Adrenal gland (tissue), 9 donors: ENCODE measurements at regions not wholly inside any gene's neighbourhood (a gene's known extent, or its start where the extent isn't known, plus 50 kb on each side); places are given as distances from the start of the nearest gene placed in this dataset.

Experiments
- DNase-seq, 7 donors: peaks; one replicate each; pipeline ENCODE4 v3.0.0-alpha.2; 2019 to 2020
- H3K27ac ChIP-seq, 5 donors: fragments of 200-600 bp; sonication (generic) in 4 of 5; 1 replicate in 3 of 5; 2 replicates in 2 of 5; pipeline versions ENCODE4 v1.5.1 to v1.8.0; 2016 to 2020; ENCODE audit warnings: mild to moderate bottlenecking in 1 of 5
- H3K27me3 ChIP-seq: fragments of 200-600 bp; 2 replicates; pipeline ENCODE4 v1.8.0; 2021
- H3K36me3 ChIP-seq, 2 donors: fragments of 200-600 bp; replicated peaks in 1 of 2; 1 replicate in 1 of 2; 2 replicates in 1 of 2; pipeline versions ENCODE4 v1.5.1 to v1.8.0; 2018 to 2022
- H3K4me1 ChIP-seq, 2 donors: fragments of 200-600 bp; replicated peaks in 1 of 2; 1 replicate in 1 of 2; 2 replicates in 1 of 2; pipeline versions ENCODE4 v1.5.1 to v1.8.0; 2018 to 2021
- H3K4me3 ChIP-seq, 4 donors: fragments of 200-600 bp; sonication (generic) in 3 of 4; one replicate each; pipeline ENCODE4 v1.5.1; 2016 to 2018
- H3K9me3 ChIP-seq, 3 donors: fragments of 200-600 bp; sonication (generic) in 1 of 3; replicated peaks in 1 of 3; 1 replicate in 2 of 3; 2 replicates in 1 of 3; pipeline versions ENCODE4 v1.5.1 to v1.8.0; 2016 to 2021
- POLR2A ChIP-seq, 2 donors: fragments of 450-650 bp; IDR thresholded peaks; one replicate each; pipeline ENCODE4 v1.6.1; 2017; ENCODE audit warnings: antibody characterized with exemption in 2 of 2, mild to moderate bottlenecking in 2 of 2, moderate library complexity in 1 of 2
- WGBS, 4 donors: extraction: QIAGEN DNeasy Blood & Tissue Kit in 2 of 4; methylation state at CpG; one replicate each; pipeline versions ENCODE4 v1.1.5 to v1.1.7; 2013 to 2017; 5-methylcytosine and 5-hydroxymethylcytosine counted together
- intact Hi-C, 2 donors: fragments of 100-400 bp; cut with DNase I; formaldehyde crosslinking; loops; one replicate each; pipeline versions ENCODE4 v1.14.1 to v1.15.0; 2022 to 2023
- TF ChIP-seq, protein P1 (sequence below), 6 experiments: fragments of 450-650 bp in 4 of 6; fragments of 200-600 bp in 2 of 6; sonication (generic) in 1 of 6; IDR thresholded peaks; 1 replicate in 5 of 6; 2 replicates in 1 of 6; pipeline versions ENCODE4 v1.5.1 to v1.8.0; 2016 to 2021; ENCODE audit warnings: antibody characterized with exemption in 6 of 6, mild to moderate bottlenecking in 2 of 6, moderate library complexity in 1 of 6
- donor health status: healthy with polysubstance abuse.
- donor health status: Bipolar disorder and iron deficiency.
- donor health status: DM: yes; HTN: yes; CAD: no.
- donor health status: DM: no; HTN: no; CAD: no.
- donor health status: DM: no; HTN: no; CAD: no.

DNA sequence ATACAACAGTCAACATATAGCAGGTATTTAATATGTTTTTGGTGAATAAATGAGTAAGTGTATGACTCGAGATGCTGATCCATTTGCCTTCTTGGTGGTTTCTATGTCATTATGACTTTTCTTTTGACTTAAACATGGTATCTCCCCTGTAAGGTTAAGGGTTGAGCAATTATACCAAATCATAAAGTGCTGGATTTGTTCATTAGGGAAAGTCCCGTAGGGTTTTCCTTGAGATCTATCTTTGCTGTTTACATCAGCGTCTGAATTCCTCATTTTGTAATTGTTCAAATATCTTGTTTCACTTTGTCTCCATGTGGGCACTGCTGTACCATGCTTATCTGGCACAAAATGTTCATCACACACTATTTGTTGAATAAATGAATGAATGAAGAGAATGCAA lies 562.6 kb downstream of the EDEM1 start:
- no peak overlapping the region for H3K4me3 ChIP-seq
- no peak overlapping the region for H3K27ac ChIP-seq
- H3K36me3 ChIP-seq = no peaks in the 10 kb centered on the region
- no peak for DNase-seq
- no peaks in the 10 kb centered on the region for H3K27me3 ChIP-seq
- intact Hi-C loops = no loop called here
- H3K4me1 ChIP-seq = no peaks in the 10 kb centered on the region
- 56 to 72% (median 60%) methylated on average over 3 of the region's 3 CpGs for WGBS, 4 donors
- TF ChIP-seq POLR2A (IDR thresholded peaks at IDR 0.05) = no peak
- TF ChIP-seq, protein P1, sequence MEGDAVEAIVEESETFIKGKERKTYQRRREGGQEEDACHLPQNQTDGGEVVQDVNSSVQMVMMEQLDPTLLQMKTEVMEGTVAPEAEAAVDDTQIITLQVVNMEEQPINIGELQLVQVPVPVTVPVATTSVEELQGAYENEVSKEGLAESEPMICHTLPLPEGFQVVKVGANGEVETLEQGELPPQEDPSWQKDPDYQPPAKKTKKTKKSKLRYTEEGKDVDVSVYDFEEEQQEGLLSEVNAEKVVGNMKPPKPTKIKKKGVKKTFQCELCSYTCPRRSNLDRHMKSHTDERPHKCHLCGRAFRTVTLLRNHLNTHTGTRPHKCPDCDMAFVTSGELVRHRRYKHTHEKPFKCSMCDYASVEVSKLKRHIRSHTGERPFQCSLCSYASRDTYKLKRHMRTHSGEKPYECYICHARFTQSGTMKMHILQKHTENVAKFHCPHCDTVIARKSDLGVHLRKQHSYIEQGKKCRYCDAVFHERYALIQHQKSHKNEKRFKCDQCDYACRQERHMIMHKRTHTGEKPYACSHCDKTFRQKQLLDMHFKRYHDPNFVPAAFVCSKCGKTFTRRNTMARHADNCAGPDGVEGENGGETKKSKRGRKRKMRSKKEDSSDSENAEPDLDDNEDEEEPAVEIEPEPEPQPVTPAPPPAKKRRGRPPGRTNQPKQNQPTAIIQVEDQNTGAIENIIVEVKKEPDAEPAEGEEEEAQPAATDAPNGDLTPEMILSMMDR (IDR thresholded peaks at IDR 0.05) = no peak
- H3K9me3 ChIP-seq = no peaks in the 10 kb centered on the region

DNA sequence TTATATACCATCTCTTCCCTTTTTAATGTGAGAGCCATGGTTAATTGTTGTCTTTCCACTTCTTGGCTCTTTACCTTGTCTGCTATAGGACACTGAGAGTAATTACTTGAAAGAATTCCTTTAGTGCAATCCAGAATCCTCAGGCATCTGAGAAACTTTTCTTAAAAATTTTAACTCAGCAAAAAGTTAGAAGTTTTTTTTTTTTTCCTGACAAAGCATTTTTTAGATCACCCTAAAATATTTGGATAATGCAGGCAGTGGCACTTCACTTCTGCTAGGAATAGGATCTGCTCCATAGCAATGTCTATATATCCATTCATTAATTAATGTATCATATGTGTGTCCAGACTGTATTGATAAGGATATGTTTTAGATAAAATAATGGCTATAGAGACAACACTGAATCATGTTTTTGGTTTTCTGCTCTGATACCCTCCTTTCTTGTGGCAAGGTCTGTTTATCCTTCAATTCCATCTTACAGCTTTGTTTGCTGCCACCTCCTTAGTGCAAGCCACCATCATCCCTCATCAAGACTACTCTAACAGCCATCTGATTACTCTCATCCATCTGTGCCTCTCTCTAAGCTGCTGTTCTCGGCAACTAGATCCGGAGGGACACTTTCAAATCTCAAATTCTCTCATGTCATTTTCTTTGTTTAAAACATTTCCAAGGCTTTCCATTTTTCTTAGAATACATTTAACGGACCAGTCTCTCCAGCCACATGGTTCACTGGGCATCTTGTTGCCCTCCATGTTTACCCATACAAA lies 563.5 kb downstream of the EDEM1 start:
- no peaks in the 10 kb centered on the region for H3K27me3 ChIP-seq
- TF ChIP-seq, protein P1 (IDR thresholded peaks at IDR 0.05) = no peak
- no peak for TF ChIP-seq POLR2A (IDR thresholded peaks at IDR 0.05)
- no peak for DNase-seq

GRCh38 chr3:5754602-5755001 lies 567.1 kb downstream of the EDEM1 start:
- TF ChIP-seq, protein P1 (IDR thresholded peaks at IDR 0.05) = no peak
- TF ChIP-seq POLR2A (IDR thresholded peaks at IDR 0.05) = no peak
- no peak overlapping the region for H3K4me3 ChIP-seq
- no peaks in the 10 kb centered on the region for H3K27me3 ChIP-seq
- intact Hi-C loops = no loop called here
- no peaks in the 10 kb centered on the region for H3K9me3 ChIP-seq
- 15 to 40% (median 33%) methylated on average over 2 of the region's 2 CpGs for WGBS, 4 donors
- no peaks in the 10 kb centered on the region for H3K36me3 ChIP-seq
- no peak overlapping the region for H3K27ac ChIP-seq
- peak in 1 of 7 donors; percentile 16 for DNase-seq
- no peaks in the 10 kb centered on the region for H3K4me1 ChIP-seq

More for the DNA sequence above, 563.5 kb downstream of the EDEM1 start:
- no peak overlapping the region for H3K27ac ChIP-seq
- no peaks in the 10 kb centered on the region for H3K9me3 ChIP-seq
- intact Hi-C loops = no loop called here
- no peaks in the 10 kb centered on the region for H3K4me1 ChIP-seq
- 80 to 94% (median 81%) methylated on average over 3 of the region's 3 CpGs for WGBS, 4 donors
- no peak overlapping the region for H3K4me3 ChIP-seq
- H3K36me3 ChIP-seq = no peaks in the 10 kb centered on the region

DNA sequence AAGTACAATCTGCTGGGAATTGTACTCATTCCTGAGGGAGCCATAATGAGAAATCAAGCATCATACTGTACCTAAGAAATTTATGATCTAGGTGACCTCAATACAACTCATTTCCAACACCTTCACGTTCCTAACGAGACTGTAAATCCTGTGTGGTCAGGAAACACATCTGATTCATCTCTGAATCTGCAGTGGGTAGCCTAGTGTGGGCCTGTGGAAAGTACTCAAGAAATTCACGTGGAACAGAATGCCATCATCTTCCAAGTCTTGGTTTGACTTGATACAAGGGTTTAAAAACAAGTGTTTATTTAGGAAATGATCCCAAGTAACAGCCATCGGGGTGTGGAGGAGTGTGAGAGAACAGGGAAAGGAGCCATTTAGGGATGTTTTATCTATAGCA lies 568.9 kb downstream of the EDEM1 start:
- 44 to 52% (median 49%) methylated on average over 4 of the region's 4 CpGs for WGBS, 4 donors
- H3K27me3 ChIP-seq = no peaks in the 10 kb centered on the region
- TF ChIP-seq POLR2A (IDR thresholded peaks at IDR 0.05) = no peak
- TF ChIP-seq, protein P1 (IDR thresholded peaks at IDR 0.05) = no peak
- no peak overlapping the region for H3K4me3 ChIP-seq
- no peaks in the 10 kb centered on the region for H3K36me3 ChIP-seq
- intact Hi-C loops = no loop called here
- DNase-seq = no peak
- no peaks in the 10 kb centered on the region for H3K4me1 ChIP-seq
- H3K9me3 ChIP-seq = no peaks in the 10 kb centered on the region
- no peak overlapping the region for H3K27ac ChIP-seq
